Stomach (tissue), 8 donors: ENCODE measurements at regions not wholly inside any gene's neighbourhood (a gene's known extent, or its start where the extent isn't known, plus 50 kb on each side); places are given as distances from the start of the nearest gene placed in this dataset.

Experiments
- DNase-seq, 2 donors: peaks; one replicate each; pipeline versions ENCODE4 v3.0.0 to v3.0.0-alpha.2; 2013 to 2019
- H3K27ac ChIP-seq, 5 donors: fragments of 200-600 bp in 4 of 5; sonication (generic) in 4 of 5; one replicate each; pipeline ENCODE4 v1.5.1; 2013 to 2019; ENCODE audit warnings: mild to moderate bottlenecking in 1 of 5, moderate library complexity in 1 of 5
- H3K27me3 ChIP-seq, 3 donors: fragments of 200-600 bp; sonication (generic); one replicate each; pipeline ENCODE4 v1.5.1; 2017 to 2019; ENCODE audit warnings: mixed run types in 1 of 3
- H3K36me3 ChIP-seq, 4 donors: fragments of 200-600 bp; sonication (generic); 1 replicate in 3 of 4; 2 replicates in 1 of 4; pipeline ENCODE4 v1.5.1; 2016 to 2019
- H3K4me1 ChIP-seq, 4 donors: fragments of 200-600 bp; sonication (generic); one replicate each; pipeline ENCODE4 v1.5.1; 2016 to 2019
- H3K4me3 ChIP-seq, 4 donors: fragments of 200-600 bp; sonication (generic) in 3 of 4; one replicate each; pipeline ENCODE4 v1.5.1; 2016 to 2019; ENCODE audit warnings: mild to moderate bottlenecking in 1 of 4
- H3K9me3 ChIP-seq, 4 donors: fragments of 200-600 bp; sonication (generic); one replicate each; pipeline ENCODE4 v1.5.1; 2016 to 2019
- EP300 ChIP-seq: sonication (generic); formaldehyde crosslinking; IDR thresholded peaks from one replicate; pipeline ENCODE4 v1.6.1; 2017; ENCODE audit warnings: antibody characterized with exemption
- POLR2A ChIP-seq, 4 donors: fragments of 450-650 bp; IDR thresholded peaks; one replicate each; pipeline ENCODE4 v1.6.1; 2016; ENCODE audit warnings: antibody characterized with exemption in 4 of 4, control low read depth in 2 of 4, mild to moderate bottlenecking in 1 of 4, moderate library complexity in 1 of 4
- POLR2AphosphoS5 ChIP-seq, 3 donors: sonication (generic); formaldehyde crosslinking; IDR thresholded peaks; one replicate each; pipeline ENCODE4 v1.6.1; 2016; ENCODE audit warnings: antibody characterized with exemption in 3 of 3
- WGBS, 5 donors: extraction: QIAGEN DNeasy Blood & Tissue Kit in 3 of 5; methylation state at CpG; one replicate each; pipeline versions ENCODE4 v1.1.5 to v1.1.7; 2013 to 2018; 5-methylcytosine and 5-hydroxymethylcytosine counted together
- intact Hi-C: fragments of 100-400 bp; cut with DNase I; formaldehyde crosslinking; loops from one replicate; pipeline ENCODE4 v1.15.1; 2023; ENCODE audit warnings: low total_unique reads
- TF ChIP-seq, protein P1 (sequence below), 7 experiments: fragments of 450-650 bp in 4 of 7; fragments of 200-600 bp in 3 of 7; sonication (generic) in 3 of 7; IDR thresholded peaks; one replicate each; pipeline ENCODE4 v1.5.1; 2016 to 2019; ENCODE audit warnings: antibody characterized with exemption in 7 of 7, control low read depth in 2 of 7, mild to moderate bottlenecking in 1 of 7
- donor health status: healthy with polysubstance abuse.
- donor health status: Bipolar disorder and iron deficiency.
- donor health status: healthy.

DNA sequence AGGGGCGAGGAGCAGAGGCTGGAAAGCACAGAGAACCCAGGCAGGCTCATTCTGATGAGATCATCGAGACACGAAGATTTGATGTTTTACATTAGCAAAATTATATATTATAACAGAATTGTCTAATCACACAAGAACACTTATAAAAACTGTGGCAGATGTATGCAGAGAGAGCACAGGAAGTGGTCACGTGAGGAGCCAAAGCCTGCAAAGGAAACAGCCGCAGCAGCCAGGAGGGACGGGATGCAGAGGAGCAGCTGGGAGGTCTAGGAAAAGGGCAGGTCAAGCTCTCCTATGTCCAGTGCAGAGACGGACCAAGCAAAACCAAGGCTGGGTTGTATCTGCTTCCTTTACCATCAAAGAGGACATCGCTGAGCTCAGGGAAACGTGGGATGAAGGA is 355.1 kb upstream of the MYT1L start:
- H3K4me1 ChIP-seq = no peaks in the 10 kb centered on the region
- H3K27me3 ChIP-seq = peaks cover 0 to 26% (median 0%) of the 10 kb centered on the region in 3 donors
- WGBS, 5 donors = 47 to 64% (median 60%) methylated on average over 9 of the region's 9 CpGs
- H3K4me3 ChIP-seq = no peak overlapping the region
- no peaks in the 10 kb centered on the region for H3K9me3 ChIP-seq
- TF ChIP-seq POLR2AphosphoS5 (IDR thresholded peaks at IDR 0.05) (no peak), POLR2A (IDR thresholded peaks at IDR 0.05) (no peak), EP300 (no peak)
- TF ChIP-seq, protein P1, sequence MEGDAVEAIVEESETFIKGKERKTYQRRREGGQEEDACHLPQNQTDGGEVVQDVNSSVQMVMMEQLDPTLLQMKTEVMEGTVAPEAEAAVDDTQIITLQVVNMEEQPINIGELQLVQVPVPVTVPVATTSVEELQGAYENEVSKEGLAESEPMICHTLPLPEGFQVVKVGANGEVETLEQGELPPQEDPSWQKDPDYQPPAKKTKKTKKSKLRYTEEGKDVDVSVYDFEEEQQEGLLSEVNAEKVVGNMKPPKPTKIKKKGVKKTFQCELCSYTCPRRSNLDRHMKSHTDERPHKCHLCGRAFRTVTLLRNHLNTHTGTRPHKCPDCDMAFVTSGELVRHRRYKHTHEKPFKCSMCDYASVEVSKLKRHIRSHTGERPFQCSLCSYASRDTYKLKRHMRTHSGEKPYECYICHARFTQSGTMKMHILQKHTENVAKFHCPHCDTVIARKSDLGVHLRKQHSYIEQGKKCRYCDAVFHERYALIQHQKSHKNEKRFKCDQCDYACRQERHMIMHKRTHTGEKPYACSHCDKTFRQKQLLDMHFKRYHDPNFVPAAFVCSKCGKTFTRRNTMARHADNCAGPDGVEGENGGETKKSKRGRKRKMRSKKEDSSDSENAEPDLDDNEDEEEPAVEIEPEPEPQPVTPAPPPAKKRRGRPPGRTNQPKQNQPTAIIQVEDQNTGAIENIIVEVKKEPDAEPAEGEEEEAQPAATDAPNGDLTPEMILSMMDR (IDR thresholded peaks at IDR 0.05) = no peak
- DNase-seq = peak in 1 of 2 donors; percentile 50
- H3K36me3 ChIP-seq = no peaks in the 10 kb centered on the region
- intact Hi-C loops = no loop called here
- no peak overlapping the region for H3K27ac ChIP-seq

DNA sequence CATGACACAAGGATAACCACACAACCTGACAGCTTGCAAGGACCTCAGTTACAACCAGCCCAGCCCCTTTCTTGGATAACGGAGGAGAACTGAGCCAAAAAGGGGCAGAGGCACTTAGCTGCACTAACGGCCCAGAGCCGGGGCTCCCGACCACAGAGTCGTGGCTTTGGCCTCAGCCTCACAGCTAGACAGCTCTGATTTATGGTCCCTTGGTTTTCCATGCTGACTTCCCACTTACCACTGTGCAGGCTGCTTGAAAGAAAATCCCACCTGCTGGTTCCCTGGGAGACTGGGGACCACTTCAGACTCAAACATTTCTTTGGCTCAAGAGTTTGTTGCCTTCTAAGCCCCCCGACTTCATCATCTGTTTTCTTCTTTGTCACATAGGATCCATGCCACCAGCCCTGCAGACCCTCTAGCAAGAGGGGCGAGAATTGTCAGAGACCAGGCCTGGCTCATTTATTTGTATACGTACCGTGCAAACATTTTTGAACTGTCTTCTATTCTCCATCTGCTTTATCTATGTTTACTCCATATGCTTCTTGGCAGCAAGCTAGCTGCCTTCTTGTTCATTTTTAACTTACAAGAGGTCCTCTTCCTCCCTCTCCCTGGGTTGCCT is 352.6 kb upstream of the MYT1L start:
- WGBS, 5 donors = 42 to 59% (median 53%) methylated on average over 7 to 9 of the region's 9 CpGs
- intact Hi-C loops = no loop called here
- Histone ChIP-seq H3K27ac (no peak overlapping the region), H3K27me3 (peaks cover 0 to 15% (median 0%) of the 10 kb centered on the region in 3 donors), H3K4me1 (no peaks in the 10 kb centered on the region), H3K9me3 (no peaks in the 10 kb centered on the region), H3K36me3 (no peaks in the 10 kb centered on the region), H3K4me3 (no peak overlapping the region)
- no peak for DNase-seq
- no peak for TF ChIP-seq POLR2AphosphoS5 (IDR thresholded peaks at IDR 0.05)

DNA sequence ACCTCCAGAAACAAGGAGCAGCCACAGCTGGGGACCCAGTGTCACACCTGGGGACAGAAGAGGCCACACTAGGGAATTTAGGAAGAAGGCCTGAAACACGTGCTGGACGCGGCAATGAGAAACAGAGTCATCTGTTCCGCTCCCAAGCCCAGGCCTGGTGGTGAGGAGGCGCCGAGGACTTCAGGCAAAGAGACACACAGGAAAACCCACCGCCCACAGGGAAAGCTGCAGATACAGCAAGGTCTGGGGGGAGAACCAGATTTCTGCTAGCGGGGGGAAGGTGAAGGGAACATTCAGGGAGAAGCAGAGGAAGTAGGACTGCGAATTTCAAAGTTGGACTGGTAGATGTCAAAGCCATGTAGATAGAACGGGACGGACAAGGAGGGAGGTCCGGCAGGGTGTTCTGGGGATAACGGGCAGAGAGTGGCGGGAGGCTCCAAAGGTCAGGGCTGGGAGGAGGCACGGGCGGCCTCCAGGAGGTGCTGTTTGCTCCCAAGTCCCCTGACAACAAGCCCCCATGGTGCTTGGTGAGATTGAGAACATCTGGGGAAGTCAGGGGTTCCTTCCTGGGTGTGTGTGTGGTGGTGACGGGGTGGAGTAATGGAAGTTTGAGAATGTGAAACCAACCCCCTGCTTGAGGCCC is 351.7 kb upstream of the MYT1L start:
- Histone ChIP-seq H3K4me1 (no peaks in the 10 kb centered on the region), H3K36me3 (no peaks in the 10 kb centered on the region), H3K9me3 (no peaks in the 10 kb centered on the region), H3K27ac (no peak overlapping the region), H3K4me3 (no peak overlapping the region), H3K27me3 (peaks cover 0 to 15% (median 0%) of the 10 kb centered on the region in 3 donors)
- TF ChIP-seq POLR2A (IDR thresholded peaks at IDR 0.05) = no peak
- TF ChIP-seq, protein P1 (IDR thresholded peaks at IDR 0.05) = no peak
- TF ChIP-seq EP300 = no peak
- no peak for TF ChIP-seq POLR2AphosphoS5 (IDR thresholded peaks at IDR 0.05)
- intact Hi-C loops = no loop called here
- WGBS, 5 donors = 89 to 94% (median 92%) methylated on average over 17 of the region's 17 CpGs
- no peak for DNase-seq

DNA sequence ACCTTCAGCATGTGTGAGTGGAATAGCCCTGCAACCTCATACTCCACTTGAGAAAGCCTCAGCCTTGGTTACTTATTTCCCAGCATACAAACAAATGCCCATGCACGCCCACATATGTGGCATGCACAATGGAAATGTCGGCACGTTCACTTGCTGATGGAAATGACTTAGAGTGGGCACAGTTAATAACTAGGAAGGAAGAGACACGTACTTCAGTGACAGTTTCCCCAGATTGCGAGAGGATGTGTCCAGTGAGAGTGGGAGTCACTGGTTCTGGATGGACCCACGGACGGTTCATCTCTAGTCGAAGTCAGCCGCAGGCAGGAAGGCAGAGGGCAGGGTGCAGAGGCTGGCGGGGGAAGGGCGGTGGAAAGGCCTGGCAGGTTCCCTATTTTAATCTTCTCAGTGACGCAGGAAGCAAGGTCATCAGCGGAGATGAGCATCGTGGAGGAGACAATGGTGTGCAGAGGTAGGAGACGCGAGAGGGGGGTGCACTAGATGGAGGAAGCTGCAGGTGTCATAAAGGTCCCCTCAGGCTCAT is 350.7 kb upstream of the MYT1L start:
- peak in 1 of 2 donors; percentile 36 for DNase-seq
- intact Hi-C loops = no loop called here
- no peaks in the 10 kb centered on the region for H3K36me3 ChIP-seq
- no peak overlapping the region for H3K4me3 ChIP-seq
- H3K27ac ChIP-seq = no peak overlapping the region
- peaks cover 0 to 15% (median 0%) of the 10 kb centered on the region in 3 donors for H3K27me3 ChIP-seq
- no peaks in the 10 kb centered on the region for H3K9me3 ChIP-seq
- TF ChIP-seq EP300 (no peak), POLR2AphosphoS5 (IDR thresholded peaks at IDR 0.05) (no peak), POLR2A (IDR thresholded peaks at IDR 0.05) (no peak)
- TF ChIP-seq, protein P1 (IDR thresholded peaks at IDR 0.05) = no peak
- WGBS, 5 donors = 63 to 68% (median 65%) methylated on average over 16 of the region's 16 CpGs
- H3K4me1 ChIP-seq = no peaks in the 10 kb centered on the region

GRCh38 chr2:2681085-2681484 is 350.0 kb upstream of the MYT1L start:
- TF ChIP-seq POLR2AphosphoS5 (IDR thresholded peaks at IDR 0.05) = no peak
- TF ChIP-seq, protein P1 (IDR thresholded peaks at IDR 0.05) = no peak
- TF ChIP-seq EP300 = no peak
- TF ChIP-seq POLR2A (IDR thresholded peaks at IDR 0.05) = no peak
- no peak for DNase-seq
- WGBS, 5 donors = 73 to 84% (median 80%) methylated on average over 4 of the region's 4 CpGs
- intact Hi-C loops = no loop called here
- Histone ChIP-seq H3K27me3 (peaks cover 0 to 15% (median 0%) of the 10 kb centered on the region in 3 donors), H3K4me1 (no peaks in the 10 kb centered on the region), H3K36me3 (no peaks in the 10 kb centered on the region), H3K9me3 (no peaks in the 10 kb centered on the region), H3K27ac (no peak overlapping the region), H3K4me3 (no peak overlapping the region)
